ENCODE measurements at regions not wholly inside any gene's neighbourhood (a gene's known extent, or its start where the extent isn't known, plus 50 kb on each side); places are given as distances from the start of the nearest gene placed in this dataset.

DNA sequence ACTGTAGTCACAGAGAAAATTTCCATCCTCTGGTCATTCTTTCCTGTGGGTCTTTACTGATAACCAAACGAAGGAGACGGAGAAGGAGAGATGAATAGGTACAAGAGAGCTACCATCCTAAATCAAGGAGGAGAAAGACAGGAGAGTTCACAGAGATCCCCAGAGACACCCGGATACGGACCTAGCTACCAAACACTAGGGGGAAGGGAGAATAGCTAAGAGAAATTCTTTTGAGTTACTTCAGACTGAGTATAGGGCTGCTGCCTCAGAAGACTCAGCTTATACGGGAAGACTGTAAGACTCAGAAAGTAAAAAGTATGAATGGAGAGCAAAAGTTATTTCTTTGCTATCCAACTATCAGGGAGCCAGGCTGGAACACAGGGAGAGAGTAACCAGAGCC, 572.1 kb downstream of the C4orf33 start:
- Histone ChIP-seq H3K27me3 (ENCODE audit: control insufficient read depth in 2 of 2, insufficient read depth in 1 of 2, low read length in 1 of 2) (no peaks in the 10 kb centered on the region), H3K27ac (ENCODE audit: low read depth in 1 of 2, low read length in 1 of 2) (no peak overlapping the region), H3K9me3 (ENCODE audit: control insufficient read depth in 2 of 2, insufficient read depth in 1 of 2, low read length in 1 of 2) (no peaks in the 10 kb centered on the region), H3K4me3 (ENCODE audit: low read length in 2 of 2) (no peak overlapping the region), H3K36me3 (ENCODE audit: control insufficient read depth in 2 of 2, insufficient read depth in 2 of 2, low read length in 1 of 2) (no peaks in the 10 kb centered on the region), H3K4me1 (ENCODE audit: control insufficient read depth in 2 of 2, insufficient read depth in 2 of 2, low read length in 2 of 2) (no peaks in the 10 kb centered on the region)
- 84% methylated on average over 5 of the region's 5 CpGs for WGBS
- DNase-seq (ENCODE audit: low read depth in 6 of 9, low spot score in 9 of 9): no peak

DNA sequence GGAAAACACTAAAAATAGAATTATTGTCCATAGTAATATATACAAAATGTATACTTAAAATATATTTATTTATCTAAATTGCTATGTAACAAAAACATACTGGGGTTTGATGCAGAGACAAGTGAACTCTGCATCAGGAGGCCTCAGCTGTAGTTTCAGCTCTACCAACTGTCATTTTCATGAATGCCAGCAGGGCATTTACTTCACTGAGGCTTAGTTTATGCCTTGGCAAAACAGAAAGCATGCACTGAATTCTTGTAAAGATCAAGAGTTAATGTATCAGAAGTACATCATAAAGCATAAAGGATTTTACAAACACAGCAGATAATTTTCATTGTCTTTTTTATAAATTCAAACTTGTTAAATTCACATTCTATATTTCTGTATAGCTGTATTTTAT, 577.0 kb downstream of the C4orf33 start:
- no peaks in the 10 kb centered on the region for H3K4me1 ChIP-seq (ENCODE audit: control insufficient read depth in 2 of 2, insufficient read depth in 2 of 2, low read length in 2 of 2)
- no peaks in the 10 kb centered on the region for H3K27me3 ChIP-seq (ENCODE audit: control insufficient read depth in 2 of 2, insufficient read depth in 1 of 2, low read length in 1 of 2)
- H3K36me3 ChIP-seq (ENCODE audit: control insufficient read depth in 2 of 2, insufficient read depth in 2 of 2, low read length in 1 of 2): no peaks in the 10 kb centered on the region
- no peak overlapping the region for H3K27ac ChIP-seq (ENCODE audit: low read depth in 1 of 2, low read length in 1 of 2)
- peaks cover 0 to 7% of the 10 kb centered on the region in 2 donors for H3K9me3 ChIP-seq (ENCODE audit: control insufficient read depth in 2 of 2, insufficient read depth in 1 of 2, low read length in 1 of 2)
- peak in 1 of 9 donors; percentile 43 for DNase-seq (ENCODE audit: low read depth in 6 of 9, low spot score in 9 of 9)
- no peak overlapping the region for H3K4me3 ChIP-seq (ENCODE audit: low read length in 2 of 2)

DNA sequence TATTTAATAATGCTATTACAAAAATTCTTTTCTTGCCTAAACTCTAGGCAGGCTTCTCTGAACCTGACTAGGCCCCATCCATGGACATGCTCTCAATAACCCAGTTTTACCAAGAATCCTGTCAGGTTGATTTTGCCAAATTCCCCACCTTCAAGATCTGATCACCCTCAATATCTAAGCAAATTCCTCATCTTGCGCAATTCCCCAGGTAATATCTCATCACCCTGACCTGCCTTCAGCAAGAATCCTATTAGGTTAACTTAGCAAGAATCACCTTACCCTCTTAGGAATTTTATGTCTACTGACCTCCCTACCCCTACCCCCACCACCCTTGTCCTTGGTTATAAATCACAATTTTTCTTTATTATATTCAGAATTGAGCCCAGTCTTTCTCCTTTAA, 579.1 kb downstream of the C4orf33 start:
- Histone ChIP-seq H3K27me3 (ENCODE audit: control insufficient read depth in 2 of 2, insufficient read depth in 1 of 2, low read length in 1 of 2) (no peaks in the 10 kb centered on the region), H3K9me3 (ENCODE audit: control insufficient read depth in 2 of 2, insufficient read depth in 1 of 2, low read length in 1 of 2) (peaks cover 0 to 7% of the 10 kb centered on the region in 2 donors), H3K4me3 (ENCODE audit: low read length in 2 of 2) (no peak overlapping the region), H3K27ac (ENCODE audit: low read depth in 1 of 2, low read length in 1 of 2) (no peak overlapping the region), H3K36me3 (ENCODE audit: control insufficient read depth in 2 of 2, insufficient read depth in 2 of 2, low read length in 1 of 2) (no peaks in the 10 kb centered on the region), H3K4me1 (ENCODE audit: control insufficient read depth in 2 of 2, insufficient read depth in 2 of 2, low read length in 2 of 2) (no peaks in the 10 kb centered on the region)
- 95% methylated on average over 1 of the region's 1 CpG for WGBS
- DNase-seq (ENCODE audit: low read depth in 6 of 9, low spot score in 9 of 9): no peak

DNA sequence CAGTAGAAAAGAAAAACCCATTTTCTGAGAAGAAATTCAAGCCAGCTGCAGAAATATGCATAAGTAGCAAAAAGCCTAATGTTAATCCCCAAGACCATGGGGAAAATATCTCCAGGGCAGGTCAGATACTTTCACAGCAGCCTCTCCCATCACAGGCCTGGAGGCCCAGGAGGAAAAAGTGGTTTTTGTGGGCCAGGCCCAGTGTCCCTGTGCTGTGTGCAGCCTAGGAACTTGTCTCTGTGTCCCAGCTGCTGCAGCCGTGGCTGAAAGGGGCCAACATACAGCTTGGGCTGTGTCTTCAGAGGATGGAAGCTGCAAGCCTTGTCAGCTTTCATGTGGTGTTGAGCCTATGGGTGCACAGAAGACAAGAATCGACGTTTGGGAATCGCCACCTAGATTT, 581.0 kb downstream of the C4orf33 start:
- Histone ChIP-seq H3K4me1 (ENCODE audit: control insufficient read depth in 2 of 2, insufficient read depth in 2 of 2, low read length in 2 of 2) (no peaks in the 10 kb centered on the region), H3K36me3 (ENCODE audit: control insufficient read depth in 2 of 2, insufficient read depth in 2 of 2, low read length in 1 of 2) (no peaks in the 10 kb centered on the region), H3K27ac (ENCODE audit: low read depth in 1 of 2, low read length in 1 of 2) (no peak overlapping the region), H3K4me3 (ENCODE audit: low read length in 2 of 2) (no peak overlapping the region), H3K27me3 (ENCODE audit: control insufficient read depth in 2 of 2, insufficient read depth in 1 of 2, low read length in 1 of 2) (no peaks in the 10 kb centered on the region), H3K9me3 (ENCODE audit: control insufficient read depth in 2 of 2, insufficient read depth in 1 of 2, low read length in 1 of 2) (peaks cover 0 to 7% of the 10 kb centered on the region in 2 donors)
- DNase-seq (ENCODE audit: low read depth in 6 of 9, low spot score in 9 of 9): no peak
- WGBS: 97% methylated on average over 4 of the region's 4 CpGs

GRCh38 chr4:129682586-129682985, 586.6 kb downstream of the C4orf33 start:
- Histone ChIP-seq H3K4me3 (ENCODE audit: low read length in 2 of 2) (no peak overlapping the region), H3K4me1 (ENCODE audit: control insufficient read depth in 2 of 2, insufficient read depth in 2 of 2, low read length in 2 of 2) (no peaks in the 10 kb centered on the region), H3K9me3 (ENCODE audit: control insufficient read depth in 2 of 2, insufficient read depth in 1 of 2, low read length in 1 of 2) (no peaks in the 10 kb centered on the region), H3K27ac (ENCODE audit: low read depth in 1 of 2, low read length in 1 of 2) (no peak overlapping the region), H3K27me3 (ENCODE audit: control insufficient read depth in 2 of 2, insufficient read depth in 1 of 2, low read length in 1 of 2) (no peaks in the 10 kb centered on the region), H3K36me3 (ENCODE audit: control insufficient read depth in 2 of 2, insufficient read depth in 2 of 2, low read length in 1 of 2) (no peaks in the 10 kb centered on the region)
- WGBS: 14% methylated on average over 1 of the region's 1 CpG
- peak in 4 of 9 donors; percentile 2 to 63 (median 7) for DNase-seq (ENCODE audit: low read depth in 6 of 9, low spot score in 9 of 9)

DNA sequence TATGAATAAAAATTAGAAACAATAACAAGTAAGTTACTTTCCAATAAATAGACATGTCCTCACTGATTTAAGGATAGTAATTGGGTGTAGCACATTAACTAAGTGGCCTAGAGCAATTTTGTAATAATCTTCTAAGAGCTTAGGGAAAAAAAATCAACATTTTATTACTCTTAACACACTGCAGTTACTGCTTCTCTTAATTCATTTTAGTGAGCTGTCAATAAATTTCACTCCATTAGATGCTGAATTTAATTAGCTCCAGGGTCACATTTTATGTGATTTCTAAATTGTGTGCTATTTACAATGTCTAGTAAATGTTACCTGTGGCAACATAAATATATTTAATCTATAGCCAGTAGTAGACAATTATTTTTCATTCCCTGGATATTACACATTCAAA, 612.0 kb downstream of the C4orf33 start:
- no peaks in the 10 kb centered on the region for H3K36me3 ChIP-seq (ENCODE audit: control insufficient read depth in 2 of 2, insufficient read depth in 2 of 2, low read length in 1 of 2)
- DNase-seq (ENCODE audit: low read depth in 6 of 9, low spot score in 9 of 9): no peak
- H3K27me3 ChIP-seq (ENCODE audit: control insufficient read depth in 2 of 2, insufficient read depth in 1 of 2, low read length in 1 of 2): no peaks in the 10 kb centered on the region
- H3K27ac ChIP-seq (ENCODE audit: low read depth in 1 of 2, low read length in 1 of 2): no peak overlapping the region
- H3K4me3 ChIP-seq (ENCODE audit: low read length in 2 of 2): no peak overlapping the region
- H3K9me3 ChIP-seq (ENCODE audit: control insufficient read depth in 2 of 2, insufficient read depth in 1 of 2, low read length in 1 of 2): no peaks in the 10 kb centered on the region
- no peaks in the 10 kb centered on the region for H3K4me1 ChIP-seq (ENCODE audit: control insufficient read depth in 2 of 2, insufficient read depth in 2 of 2, low read length in 2 of 2)

GRCh38 chr4:129708784-129709183, 612.8 kb downstream of the C4orf33 start:
- DNase-seq (ENCODE audit: low read depth in 6 of 9, low spot score in 9 of 9): peak in 8 of 9 donors; percentile 3 to 80 (median 29)
- Histone ChIP-seq H3K27me3 (ENCODE audit: control insufficient read depth in 2 of 2, insufficient read depth in 1 of 2, low read length in 1 of 2) (no peaks in the 10 kb centered on the region), H3K4me1 (ENCODE audit: control insufficient read depth in 2 of 2, insufficient read depth in 2 of 2, low read length in 2 of 2) (no peaks in the 10 kb centered on the region), H3K9me3 (ENCODE audit: control insufficient read depth in 2 of 2, insufficient read depth in 1 of 2, low read length in 1 of 2) (no peaks in the 10 kb centered on the region), H3K27ac (ENCODE audit: low read depth in 1 of 2, low read length in 1 of 2) (no peak overlapping the region), H3K36me3 (ENCODE audit: control insufficient read depth in 2 of 2, insufficient read depth in 2 of 2, low read length in 1 of 2) (no peaks in the 10 kb centered on the region), H3K4me3 (ENCODE audit: low read length in 2 of 2) (no peak overlapping the region)
- WGBS: 66% methylated on average over 4 of the region's 4 CpGs

DNA sequence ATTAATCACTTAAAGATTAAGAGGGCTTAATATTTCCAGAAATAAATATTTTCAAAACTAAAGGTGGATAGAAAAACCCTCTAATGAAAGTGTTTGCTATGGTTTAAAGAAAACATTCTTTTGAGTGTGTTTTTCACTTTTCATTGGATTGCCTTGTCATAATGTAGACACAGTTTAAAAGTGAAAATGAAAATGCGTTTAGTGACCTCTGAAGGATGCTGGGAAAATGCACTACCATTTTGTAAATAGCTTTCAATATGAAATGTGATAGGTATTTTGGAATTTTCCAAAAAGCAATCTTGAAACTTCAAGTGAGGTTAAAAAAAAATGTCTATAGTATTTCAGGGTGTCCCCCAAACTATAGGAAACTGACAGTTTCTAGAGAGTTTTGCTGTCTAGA, 642.2 kb downstream of the C4orf33 start:
- Histone ChIP-seq H3K27ac (ENCODE audit: low read depth in 1 of 2, low read length in 1 of 2) (no peak overlapping the region), H3K4me1 (ENCODE audit: control insufficient read depth in 2 of 2, insufficient read depth in 2 of 2, low read length in 2 of 2) (no peaks in the 10 kb centered on the region), H3K9me3 (ENCODE audit: control insufficient read depth in 2 of 2, insufficient read depth in 1 of 2, low read length in 1 of 2) (no peaks in the 10 kb centered on the region), H3K27me3 (ENCODE audit: control insufficient read depth in 2 of 2, insufficient read depth in 1 of 2, low read length in 1 of 2) (no peaks in the 10 kb centered on the region), H3K4me3 (ENCODE audit: low read length in 2 of 2) (no peak overlapping the region), H3K36me3 (ENCODE audit: control insufficient read depth in 2 of 2, insufficient read depth in 2 of 2, low read length in 1 of 2) (no peaks in the 10 kb centered on the region)
- 94% methylated on average over 1 of the region's 1 CpG for WGBS
- no peak for DNase-seq (ENCODE audit: low read depth in 6 of 9, low spot score in 9 of 9)

DNA sequence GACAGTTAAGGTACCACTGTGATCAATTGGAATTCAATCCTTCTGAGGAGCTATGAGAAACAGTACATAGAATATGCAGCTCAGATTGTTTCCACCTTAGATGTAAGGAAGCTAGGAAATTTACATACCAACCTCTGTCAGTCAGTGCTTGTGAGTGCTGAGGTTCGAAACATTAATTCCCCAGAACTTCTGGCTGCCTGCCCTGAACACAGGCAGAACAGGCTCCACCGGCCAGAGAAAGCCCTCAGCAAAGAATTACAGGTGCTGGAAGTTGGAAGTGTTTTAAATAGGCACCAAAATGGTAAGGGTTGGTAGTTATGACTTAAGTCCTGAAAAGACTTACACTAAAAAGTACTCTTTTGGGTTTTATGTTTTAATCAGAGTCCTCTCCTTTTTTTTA, 651.8 kb downstream of the C4orf33 start:
- 81% methylated on average over 2 of the region's 2 CpGs for WGBS
- H3K4me3 ChIP-seq (ENCODE audit: low read length in 2 of 2): no peak overlapping the region
- H3K27me3 ChIP-seq (ENCODE audit: control insufficient read depth in 2 of 2, insufficient read depth in 1 of 2, low read length in 1 of 2): no peaks in the 10 kb centered on the region
- H3K36me3 ChIP-seq (ENCODE audit: control insufficient read depth in 2 of 2, insufficient read depth in 2 of 2, low read length in 1 of 2): no peaks in the 10 kb centered on the region
- no peak for DNase-seq (ENCODE audit: low read depth in 6 of 9, low spot score in 9 of 9)
- no peaks in the 10 kb centered on the region for H3K9me3 ChIP-seq (ENCODE audit: control insufficient read depth in 2 of 2, insufficient read depth in 1 of 2, low read length in 1 of 2)
- H3K27ac ChIP-seq (ENCODE audit: low read depth in 1 of 2, low read length in 1 of 2): no peak overlapping the region
- no peaks in the 10 kb centered on the region for H3K4me1 ChIP-seq (ENCODE audit: control insufficient read depth in 2 of 2, insufficient read depth in 2 of 2, low read length in 2 of 2)

DNA sequence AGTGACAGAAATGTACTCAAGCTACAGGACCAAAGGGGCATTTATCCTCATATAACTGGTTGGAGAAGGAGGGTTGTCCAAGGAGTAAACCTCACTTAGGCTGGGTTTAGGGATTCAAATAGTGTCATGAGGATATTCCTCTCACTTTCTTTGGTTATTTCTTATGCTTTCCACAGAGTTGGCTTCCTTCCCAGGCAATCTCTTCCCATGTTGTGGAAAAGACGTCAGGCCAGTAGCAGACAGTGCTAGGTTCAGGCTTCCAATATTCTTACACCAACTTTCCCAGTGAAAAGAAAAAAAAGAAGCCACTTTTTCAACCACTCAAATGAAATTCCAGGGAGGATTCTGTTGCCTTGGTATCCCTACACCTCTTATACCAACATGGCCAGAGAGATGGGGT, 653.0 kb downstream of the C4orf33 start:
- Histone ChIP-seq H3K27me3 (ENCODE audit: control insufficient read depth in 2 of 2, insufficient read depth in 1 of 2, low read length in 1 of 2) (no peaks in the 10 kb centered on the region), H3K36me3 (ENCODE audit: control insufficient read depth in 2 of 2, insufficient read depth in 2 of 2, low read length in 1 of 2) (no peaks in the 10 kb centered on the region), H3K27ac (ENCODE audit: low read depth in 1 of 2, low read length in 1 of 2) (no peak overlapping the region), H3K4me1 (ENCODE audit: control insufficient read depth in 2 of 2, insufficient read depth in 2 of 2, low read length in 2 of 2) (no peaks in the 10 kb centered on the region), H3K9me3 (ENCODE audit: control insufficient read depth in 2 of 2, insufficient read depth in 1 of 2, low read length in 1 of 2) (no peaks in the 10 kb centered on the region), H3K4me3 (ENCODE audit: low read length in 2 of 2) (no peak overlapping the region)
- no peak for DNase-seq (ENCODE audit: low read depth in 6 of 9, low spot score in 9 of 9)
- 89% methylated on average over 1 of the region's 1 CpG for WGBS
